ENCODE measurements at regions not wholly inside any gene's neighbourhood (a gene's known extent, or its start where the extent isn't known, plus 50 kb on each side); places are given as distances from the start of the nearest gene placed in this dataset.

DNA sequence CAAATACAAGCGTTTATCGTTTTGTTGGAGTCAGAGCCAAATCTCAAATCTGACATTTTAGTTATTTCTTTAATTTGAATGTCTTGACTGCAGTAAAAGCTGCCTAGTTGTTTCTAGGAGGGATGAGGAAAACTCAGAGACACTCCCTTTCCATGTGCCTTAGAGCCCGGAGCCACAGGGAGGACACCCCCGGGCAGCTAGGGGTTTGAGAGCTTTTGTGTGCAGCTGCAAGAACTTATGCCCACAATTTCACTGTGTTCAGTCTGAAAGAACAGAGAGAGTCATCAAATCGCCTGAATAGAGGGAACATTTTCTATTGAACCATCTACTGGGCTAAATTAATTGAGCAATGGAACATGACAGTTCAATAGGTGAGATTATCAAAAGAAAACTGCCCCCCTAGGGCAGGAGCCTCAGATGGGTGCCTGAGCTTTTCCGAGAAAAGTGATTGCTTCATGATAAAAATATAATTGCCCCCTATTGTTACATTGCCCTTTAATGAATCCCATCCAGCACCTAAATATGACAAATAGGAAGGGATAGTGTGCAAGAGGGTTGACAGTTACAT is 709.3 kb upstream of the RGMB start:
- Histone ChIP-seq H3K9me3 (no peaks in the 10 kb centered on the region), H3K36me3 (ENCODE audit: low read depth) (no peaks in the 10 kb centered on the region), H3K4me3 (no peak overlapping the region), H3K4me1 (ENCODE audit: low read depth) (no peaks in the 10 kb centered on the region)
- DNase-seq (no peak), ATAC-seq (no peak)
- intact Hi-C loops (cut with DNase I, micrococcal nuclease) = no loop called here
- TF ChIP-seq, protein P1, sequence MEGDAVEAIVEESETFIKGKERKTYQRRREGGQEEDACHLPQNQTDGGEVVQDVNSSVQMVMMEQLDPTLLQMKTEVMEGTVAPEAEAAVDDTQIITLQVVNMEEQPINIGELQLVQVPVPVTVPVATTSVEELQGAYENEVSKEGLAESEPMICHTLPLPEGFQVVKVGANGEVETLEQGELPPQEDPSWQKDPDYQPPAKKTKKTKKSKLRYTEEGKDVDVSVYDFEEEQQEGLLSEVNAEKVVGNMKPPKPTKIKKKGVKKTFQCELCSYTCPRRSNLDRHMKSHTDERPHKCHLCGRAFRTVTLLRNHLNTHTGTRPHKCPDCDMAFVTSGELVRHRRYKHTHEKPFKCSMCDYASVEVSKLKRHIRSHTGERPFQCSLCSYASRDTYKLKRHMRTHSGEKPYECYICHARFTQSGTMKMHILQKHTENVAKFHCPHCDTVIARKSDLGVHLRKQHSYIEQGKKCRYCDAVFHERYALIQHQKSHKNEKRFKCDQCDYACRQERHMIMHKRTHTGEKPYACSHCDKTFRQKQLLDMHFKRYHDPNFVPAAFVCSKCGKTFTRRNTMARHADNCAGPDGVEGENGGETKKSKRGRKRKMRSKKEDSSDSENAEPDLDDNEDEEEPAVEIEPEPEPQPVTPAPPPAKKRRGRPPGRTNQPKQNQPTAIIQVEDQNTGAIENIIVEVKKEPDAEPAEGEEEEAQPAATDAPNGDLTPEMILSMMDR (IDR thresholded peaks at IDR 0.05) = no peak

DNA sequence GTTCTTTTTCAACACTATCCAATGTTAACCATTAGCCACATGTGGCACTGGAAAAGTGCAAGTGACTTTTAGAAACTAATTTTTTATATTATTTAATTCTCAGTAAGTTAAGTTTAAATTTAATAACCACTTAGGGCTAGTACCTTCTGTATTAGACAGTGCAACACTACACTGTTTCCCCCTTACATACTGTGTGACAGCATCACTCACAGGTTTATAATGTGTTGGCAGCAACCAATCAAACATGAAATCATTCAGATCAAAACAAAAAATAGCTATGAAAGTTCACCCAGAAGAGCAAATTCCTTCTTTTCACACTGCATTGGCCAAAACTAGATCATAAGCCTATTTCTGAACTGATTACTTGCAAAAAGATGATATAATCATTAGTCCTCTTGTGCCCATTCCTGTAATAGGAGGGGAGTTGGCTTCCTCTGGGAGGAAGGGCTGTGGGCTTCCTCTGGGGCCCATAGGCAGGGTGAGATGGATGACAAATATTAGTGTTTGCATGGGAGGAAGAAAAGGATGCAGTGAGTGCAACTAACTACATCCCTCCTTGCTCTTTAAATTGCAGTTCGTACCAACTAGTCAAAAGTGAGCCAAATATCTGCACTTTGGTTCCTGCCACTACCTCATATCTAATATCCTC is 708.1 kb upstream of the RGMB start:
- Histone ChIP-seq H3K36me3 (ENCODE audit: low read depth) (no peaks in the 10 kb centered on the region), H3K9me3 (no peaks in the 10 kb centered on the region), H3K4me1 (ENCODE audit: low read depth) (no peaks in the 10 kb centered on the region), H3K4me3 (no peak overlapping the region)
- ATAC-seq = no peak
- intact Hi-C loops (cut with DNase I, micrococcal nuclease) = no loop called here
- DNase-seq = no peak
- TF ChIP-seq, protein P1 (IDR thresholded peaks at IDR 0.05) = no peak

DNA sequence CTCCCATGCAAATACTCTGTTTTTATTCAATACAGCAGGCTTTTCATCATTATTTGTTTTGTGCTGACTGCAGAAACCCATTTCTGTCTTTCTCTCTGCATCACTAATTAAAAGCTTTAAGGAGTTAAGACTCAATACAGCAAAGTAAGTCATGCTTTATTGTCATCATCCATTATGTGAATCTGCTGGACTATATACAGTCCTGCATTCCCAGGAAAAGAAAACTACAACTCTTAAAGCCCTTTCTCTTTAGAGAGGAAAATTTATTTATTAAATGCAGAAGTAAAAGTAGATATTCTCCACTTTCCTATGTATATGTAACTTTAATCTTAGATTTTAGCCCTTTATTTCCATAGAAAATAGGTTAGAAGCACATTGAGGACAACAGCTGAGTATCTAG is 706.6 kb upstream of the RGMB start:
- TF ChIP-seq, protein P1 (IDR thresholded peaks at IDR 0.05) = no peak
- no peaks in the 10 kb centered on the region for H3K36me3 ChIP-seq (ENCODE audit: low read depth)
- no peak overlapping the region for H3K4me3 ChIP-seq
- H3K4me1 ChIP-seq (ENCODE audit: low read depth) = no peaks in the 10 kb centered on the region
- intact Hi-C loops (cut with DNase I, micrococcal nuclease) = no loop called here
- DNase-seq = no peak
- ATAC-seq = no peak
- H3K9me3 ChIP-seq = no peaks in the 10 kb centered on the region

DNA sequence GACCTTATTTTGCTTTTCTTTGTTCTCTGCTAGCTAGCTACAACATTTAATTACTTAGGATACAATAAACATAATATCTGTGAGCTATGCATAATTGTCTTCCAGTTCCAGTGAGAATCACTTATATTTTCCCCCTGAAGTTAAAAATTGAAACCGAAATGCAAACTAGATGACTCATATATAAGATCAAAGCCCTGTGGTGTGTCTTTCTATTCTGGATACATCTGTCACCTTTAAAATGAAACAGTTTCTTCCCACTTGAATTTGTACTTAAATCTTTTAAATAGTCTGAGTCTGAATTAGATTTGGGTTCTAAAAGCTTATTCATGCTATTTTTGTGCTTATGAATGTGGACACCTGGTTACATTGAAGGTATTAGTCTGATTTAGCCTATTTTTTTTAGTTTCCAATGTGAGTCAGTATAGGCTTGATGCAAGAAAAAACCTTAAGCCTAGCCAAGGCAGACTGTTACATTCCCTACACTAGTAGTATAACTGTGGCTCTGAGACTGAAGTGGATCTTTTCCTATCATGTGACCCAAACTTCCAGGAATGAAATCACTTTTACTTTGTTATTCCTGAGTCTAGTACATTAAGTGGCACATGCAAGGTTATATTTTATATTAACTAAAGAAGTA is 703.5 kb upstream of the RGMB start:
- DNase-seq (no peak), ATAC-seq (no peak)
- intact Hi-C loops (cut with DNase I, micrococcal nuclease) = no loop called here
- Histone ChIP-seq H3K36me3 (ENCODE audit: low read depth) (no peaks in the 10 kb centered on the region), H3K9me3 (no peaks in the 10 kb centered on the region), H3K4me3 (no peak overlapping the region), H3K4me1 (ENCODE audit: low read depth) (no peaks in the 10 kb centered on the region)
- TF ChIP-seq, protein P1 (IDR thresholded peaks at IDR 0.05) = no peak

DNA sequence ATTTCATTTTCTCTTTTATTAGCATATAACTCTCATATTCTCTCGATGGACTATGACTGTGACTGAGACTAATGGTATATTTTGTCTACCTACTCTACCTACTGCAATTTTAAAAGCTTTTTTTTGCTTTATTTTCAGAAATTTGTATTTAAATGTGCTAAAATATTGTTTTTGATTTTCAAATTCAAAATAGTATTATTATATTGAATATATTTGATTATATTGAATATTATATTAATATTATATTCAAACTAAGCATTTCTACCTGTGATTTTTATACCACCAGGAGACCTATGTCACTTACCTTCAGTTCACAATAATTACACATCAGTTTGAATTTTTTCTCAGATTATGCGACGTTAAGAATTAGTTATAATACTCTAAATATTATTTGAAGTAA is 700.5 kb upstream of the RGMB start:
- Histone ChIP-seq H3K9me3 (no peaks in the 10 kb centered on the region), H3K4me1 (ENCODE audit: low read depth) (no peaks in the 10 kb centered on the region), H3K36me3 (ENCODE audit: low read depth) (no peaks in the 10 kb centered on the region), H3K4me3 (no peak overlapping the region)
- DNase-seq (no peak), ATAC-seq (no peak)
- intact Hi-C loops (cut with DNase I, micrococcal nuclease) = no loop called here
- TF ChIP-seq, protein P1 (IDR thresholded peaks at IDR 0.05) = no peak
